K562 (cell line): ENCODE measurements at regions not wholly inside any gene's neighbourhood (a gene's known extent, or its start where the extent isn't known, plus 50 kb on each side); places are given as distances from the start of the nearest gene placed in this dataset.

Experiments
- ATAC-seq: fragments of 200-7000 bp; cut with Tn5 transposase; 3 replicates; pipeline ENCODE4 v1.9.1; 2020; ENCODE audit warnings: moderate library complexity
- BruUV-seq: library from RNA; stranded (reverse); fragments of 400-500 nt; replicated peaks from 2 replicates; lab custom pipeline; 2021; lab: Mats Ljungman, UMichigan
- CTCF ChIA-PET: fragments of 300-600 bp; formaldehyde crosslinking; extraction: SDS; loops from one replicate; lab custom pipeline; 2021; ENCODE audit warnings: low intra/inter-chr PET ratio; lab: Yijun Ruan, JAX
- POLR2A ChIA-PET: fragments of 300-600, 350-650 bp; sonication (Branson Sonifier 250); formaldehyde crosslinking; extraction: SDS; loops from one replicate; lab custom pipeline; 2021; ENCODE audit warnings: antibody characterized with exemption, inconsistent platforms; lab: Yijun Ruan, JAX
- DNase-seq, 4 experiments: peaks; one replicate each; pipeline versions ENCODE4 v3.0.0 to v3.0.0-alpha.2; 2011 to 2018; ENCODE audit warnings: low spot score in 3 of 4, mixed read lengths in 3 of 4; ENCODE audit errors: extremely low read depth in 1 of 4
- FAIRE-seq: peaks from 2 replicates; lab custom pipeline; 2011; peaks lifted over from hg19 to GRCh38; lab: Jason Lieb, UNC
- H2AFZ ChIP-seq: 2 replicates; pipeline ENCODE4 v1.6.0; 2011; ENCODE audit warnings: low read depth, low read length, control low read depth, inconsistent platforms
- H3K27ac ChIP-seq: fragments of 200-600 bp; 3 replicates; pipeline ENCODE4 v1.8.0; 2011; ENCODE audit warnings: low read depth, mild to moderate bottlenecking, control low read depth, inconsistent platforms, low read length, moderate library complexity, mixed read lengths; ENCODE audit errors: extremely low read depth
- H3K27me3 ChIP-seq, 2 experiments: fragments of 300-600 bp in 1 of 2; 2 replicates in 1 of 2; 3 replicates in 1 of 2; pipeline versions ENCODE4 v1.6.0 to v1.8.0; 2011; ENCODE audit warnings: inconsistent platforms in 2 of 2, low read length in 2 of 2, mild to moderate bottlenecking in 1 of 2, mixed read lengths in 1 of 2, moderate library complexity in 1 of 2; ENCODE audit not compliant: control insufficient read depth in 2 of 2, insufficient read depth in 2 of 2
- H3K36me3 ChIP-seq: fragments of 300-600 bp; 3 replicates; pipeline ENCODE4 v1.8.0; 2011; ENCODE audit warnings: mild to moderate bottlenecking, low read length, inconsistent platforms; ENCODE audit not compliant: control insufficient read depth, insufficient read depth
- H3K4me1 ChIP-seq, 2 experiments: fragments of 200-600 bp in 1 of 2; replicated peaks in 1 of 2; 2 replicates in 1 of 2; 3 replicates in 1 of 2; pipeline versions ENCODE4 v1.5.1 to v1.8.0; 2011; ENCODE audit warnings: inconsistent platforms in 2 of 2, low read length in 2 of 2, mild to moderate bottlenecking in 1 of 2, mixed read lengths in 1 of 2, moderate library complexity in 1 of 2; ENCODE audit not compliant: control insufficient read depth in 2 of 2, insufficient read depth in 2 of 2
- H3K4me2 ChIP-seq: 2 replicates; pipeline ENCODE4 v1.6.1; 2011; ENCODE audit warnings: low read length, control low read depth, inconsistent platforms, mixed read lengths; ENCODE audit not compliant: insufficient read depth
- H3K4me3 ChIP-seq: fragments of 200-600 bp; sonication (generic), shearing (Covaris generic); 2 replicates; pipeline ENCODE4 v1.5.1; 2016; ENCODE audit warnings: control low read depth, inconsistent platforms
- H3K79me2 ChIP-seq: fragments of 200-600 bp; 3 replicates; pipeline ENCODE4 v1.8.0; 2011; ENCODE audit warnings: low read length, inconsistent platforms; ENCODE audit not compliant: control insufficient read depth, insufficient read depth
- H3K9ac ChIP-seq, 2 experiments: 2 replicates each; pipeline versions ENCODE4 v1.6.0 to v1.6.1; 2011; ENCODE audit warnings: low read depth in 2 of 2, low read length in 2 of 2, control low read depth in 1 of 2, inconsistent platforms in 1 of 2, mild to moderate bottlenecking in 1 of 2, mixed read lengths in 1 of 2; ENCODE audit not compliant: insufficient read depth in 1 of 2
- H3K9me1 ChIP-seq: one replicate; pipeline ENCODE4 v1.6.0; 2011; ENCODE audit warnings: inconsistent platforms, mild to moderate bottlenecking, low read length, moderate library complexity; ENCODE audit not compliant: control insufficient read depth, insufficient read depth
- H3K9me3 ChIP-seq: replicated peaks from 2 replicates; pipeline ENCODE4 v1.5.1; 2011; ENCODE audit warnings: low read depth, low read length, inconsistent platforms; ENCODE audit not compliant: control insufficient read depth, insufficient read depth
- H4K20me1 ChIP-seq: replicated peaks from 2 replicates; pipeline ENCODE4 v1.6.1; 2011; ENCODE audit warnings: low read length, inconsistent platforms, mixed read lengths; ENCODE audit not compliant: control insufficient read depth, insufficient read depth
- CCAR2 ChIP-seq: fragments of 200-400 bp; formaldehyde crosslinking; IDR thresholded peaks from 2 replicates; pipeline ENCODE4 v1.6.1; 2017; ENCODE audit warnings: mild to moderate bottlenecking, low read depth, low read length
- KDM2B ChIP-seq: fragments of 250-450 bp; sonication (Bioruptor Pico); IDR thresholded peaks from 2 replicates; pipeline ENCODE4 v1.8.0; 2021; ENCODE audit warnings: mild to moderate bottlenecking, moderate library complexity
- POLR2G ChIP-seq: fragments of 200-400 bp; formaldehyde crosslinking; IDR thresholded peaks from 2 replicates; pipeline ENCODE4 v1.6.1; 2017; ENCODE audit warnings: low read depth, mild to moderate bottlenecking, antibody characterized with exemption, low read length, moderate library complexity
- RBM17 ChIP-seq: fragments of 200-400 bp; formaldehyde crosslinking; IDR thresholded peaks from 2 replicates; pipeline ENCODE4 v1.6.1; 2017; ENCODE audit warnings: low read depth, mild to moderate bottlenecking, low read length, borderline replicate concordance
- THRAP3 ChIP-seq: fragments of 450-650 bp; IDR thresholded peaks from 2 replicates; pipeline ENCODE4 v1.6.1; 2016; ENCODE audit warnings: mild to moderate bottlenecking, inconsistent platforms, borderline replicate concordance
- YY1 ChIP-seq, 3 experiments: IDR thresholded peaks; 2 replicates each; pipeline ENCODE4 v1.6.1; 2011; ENCODE audit warnings: low read length in 2 of 3, mild to moderate bottlenecking in 2 of 3, moderate library complexity in 2 of 3, borderline replicate concordance in 1 of 3, control low read depth in 1 of 3, low read depth in 1 of 3; ENCODE audit not compliant: insufficient read depth in 3 of 3, insufficient replicate concordance in 2 of 3, control insufficient read depth in 1 of 3, insufficient read length in 1 of 3; ENCODE audit errors: extremely low read depth in 1 of 3
- ZBTB5 ChIP-seq: fragments of 450-650 bp; IDR thresholded peaks from 2 replicates; pipeline ENCODE4 v1.6.1; 2017; ENCODE audit warnings: antibody characterized with exemption
- ZNF282 ChIP-seq: sonication (generic); formaldehyde crosslinking; IDR thresholded peaks from 2 replicates; pipeline ENCODE4 v1.8.1; 2023; ENCODE audit warnings: missing genetic modification reagents
- ZNF347 ChIP-seq: fragments of 450-650 bp; formaldehyde crosslinking; IDR thresholded peaks from 2 replicates; pipeline ENCODE4 v1.4.0; 2020; ENCODE audit warnings: low read depth, mild to moderate bottlenecking, moderate library complexity
- ZNF778 ChIP-seq: fragments of 450-650 bp; formaldehyde crosslinking; IDR thresholded peaks from 2 replicates; pipeline ENCODE4 v1.4.0; 2020; ENCODE audit warnings: mild to moderate bottlenecking, moderate library complexity
- WGBS: fragments of 100-300 bp; shearing (Covaris generic); methylation state at CpG from one replicate; pipeline ENCODE4 v1.1.6; 2016; ENCODE audit warnings: low coverage, mixed read lengths; ENCODE audit not compliant: insufficient coverage; ENCODE audit errors: missing lambda C conversion rate; 5-methylcytosine and 5-hydroxymethylcytosine counted together
- in situ Hi-C: fragments of 300-500 bp; cut with MboI; formaldehyde crosslinking; loops from 4 replicates; pipeline ENCODE4 v1.15.0; 2018; ENCODE audit warnings: inconsistent platforms, mixed read lengths
- intact Hi-C: fragments of 100-400 bp; cut with micrococcal nuclease; formaldehyde crosslinking; loops from 2 replicates; pipeline ENCODE4 v1.14.2; 2022

- in situ Hi-C loops (no loop called here), intact Hi-C loops (no loop called here)
- H3K4me3 ChIP-seq = no peak overlapping the region
- WGBS = 0% methylated on average over 2 of the region's 2 CpGs
- no peaks in the 10 kb centered on the region; the same call in 1 of the 2 replicates for H3K9me3 ChIP-seq
- H3K79me2 ChIP-seq = no peaks in the 10 kb centered on the region
- BruUV-seq = no TSS peak
- TF ChIP-seq ZNF282 (CRISPR knock-in tag) = no peak
- TF ChIP-seq ZNF347 (CRISPR knock-in tag) = no peak
- TF ChIP-seq POLR2G = no peak
- no peak for TF ChIP-seq THRAP3
- TF ChIP-seq CCAR2 = no peak
- TF ChIP-seq YY1 (IDR thresholded peaks at IDR 0.05; ENCODE audit: borderline replicate concordance in 1 of 3, control insufficient read depth in 1 of 3, extremely low read depth in 1 of 3, insufficient read depth in 3 of 3, insufficient read length in 1 of 3, insufficient replicate concordance in 2 of 3, low read depth in 1 of 3, low read length in 2 of 3) = no peak
- no peak for TF ChIP-seq ZBTB5
- no peak for TF ChIP-seq RBM17
- no peak for TF ChIP-seq ZNF778
- TF ChIP-seq KDM2B (CRISPR knock-in tag) = no peak
- H2AFZ ChIP-seq = no peak overlapping the region
- no peaks in the 10 kb centered on the region for H3K9me1 ChIP-seq
- H3K4me1 ChIP-seq = no peaks in the 10 kb centered on the region
- CTCF ChIA-PET = no interaction called here
- no peaks in the 10 kb centered on the region for H3K36me3 ChIP-seq
- H3K9ac ChIP-seq = no peak overlapping the region
- DNase-seq (no peak), ATAC-seq (no peak), FAIRE-seq (no peak)
- H3K4me2 ChIP-seq = no peak overlapping the region
- H3K27me3 ChIP-seq = no peaks in the 10 kb centered on the region
- no peaks in the 10 kb centered on the region for H4K20me1 ChIP-seq
- POLR2A ChIA-PET = no interaction called here
- H3K27ac ChIP-seq = no peak overlapping the region
Observed at GRCh38 chr6:93087606-93088005, 331.8 kb downstream of the EPHA7 start.
